ENCODE measurements at regions not wholly inside any gene's neighbourhood (a gene's known extent, or its start where the extent isn't known, plus 50 kb on each side); places are given as distances from the start of the nearest gene placed in this dataset.

DNA sequence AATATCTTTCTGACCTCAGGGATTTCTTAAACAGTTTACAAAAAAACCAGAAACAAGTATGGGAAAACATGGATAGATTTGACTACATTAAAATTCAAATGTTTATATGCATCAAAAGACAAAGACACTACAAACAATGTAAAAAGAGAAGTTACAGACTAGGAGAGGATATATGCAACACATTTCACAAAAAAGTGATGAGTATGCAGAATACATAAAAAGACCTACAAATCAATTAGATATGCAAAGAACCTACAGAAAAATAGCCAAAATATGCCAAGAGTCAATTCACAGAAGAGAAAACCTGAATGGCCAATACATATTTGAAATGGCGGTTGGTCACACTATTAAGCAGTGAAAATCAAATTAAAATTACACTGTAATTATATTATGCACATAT lies 175.0 kb downstream of the FOXD2 start:
- no peak for TF ChIP-seq ZFX (IDR thresholded peaks at IDR 0.05)
- TF ChIP-seq, protein P1, sequence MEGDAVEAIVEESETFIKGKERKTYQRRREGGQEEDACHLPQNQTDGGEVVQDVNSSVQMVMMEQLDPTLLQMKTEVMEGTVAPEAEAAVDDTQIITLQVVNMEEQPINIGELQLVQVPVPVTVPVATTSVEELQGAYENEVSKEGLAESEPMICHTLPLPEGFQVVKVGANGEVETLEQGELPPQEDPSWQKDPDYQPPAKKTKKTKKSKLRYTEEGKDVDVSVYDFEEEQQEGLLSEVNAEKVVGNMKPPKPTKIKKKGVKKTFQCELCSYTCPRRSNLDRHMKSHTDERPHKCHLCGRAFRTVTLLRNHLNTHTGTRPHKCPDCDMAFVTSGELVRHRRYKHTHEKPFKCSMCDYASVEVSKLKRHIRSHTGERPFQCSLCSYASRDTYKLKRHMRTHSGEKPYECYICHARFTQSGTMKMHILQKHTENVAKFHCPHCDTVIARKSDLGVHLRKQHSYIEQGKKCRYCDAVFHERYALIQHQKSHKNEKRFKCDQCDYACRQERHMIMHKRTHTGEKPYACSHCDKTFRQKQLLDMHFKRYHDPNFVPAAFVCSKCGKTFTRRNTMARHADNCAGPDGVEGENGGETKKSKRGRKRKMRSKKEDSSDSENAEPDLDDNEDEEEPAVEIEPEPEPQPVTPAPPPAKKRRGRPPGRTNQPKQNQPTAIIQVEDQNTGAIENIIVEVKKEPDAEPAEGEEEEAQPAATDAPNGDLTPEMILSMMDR (conservative IDR thresholded peaks at IDR 0.05): no peak
- no peak overlapping the region for H3K27ac ChIP-seq

DNA sequence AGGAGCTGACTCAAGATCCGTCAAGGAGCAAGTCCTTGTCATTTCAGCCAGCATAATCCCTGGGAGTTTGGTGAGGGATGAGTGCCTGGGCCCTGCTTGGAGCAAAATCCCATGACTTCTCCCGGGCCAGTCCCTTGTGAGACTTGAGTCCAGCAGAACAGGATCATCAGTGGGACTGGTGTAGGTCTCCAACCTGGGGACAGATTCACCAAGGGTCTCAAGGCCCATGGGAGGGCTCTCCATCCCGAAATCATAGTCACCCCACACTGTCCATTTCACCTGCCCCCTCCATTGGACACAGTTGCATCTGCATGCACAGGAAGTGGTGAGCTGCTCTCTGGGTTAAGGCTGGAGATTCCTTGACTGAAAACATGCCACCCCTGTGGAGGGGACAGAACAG lies 178.2 kb downstream of the FOXD2 start:
- TF ChIP-seq, protein P1 (conservative IDR thresholded peaks at IDR 0.05): no peak
- TF ChIP-seq ZFX (IDR thresholded peaks at IDR 0.05): no peak
- no peak overlapping the region for H3K27ac ChIP-seq

DNA sequence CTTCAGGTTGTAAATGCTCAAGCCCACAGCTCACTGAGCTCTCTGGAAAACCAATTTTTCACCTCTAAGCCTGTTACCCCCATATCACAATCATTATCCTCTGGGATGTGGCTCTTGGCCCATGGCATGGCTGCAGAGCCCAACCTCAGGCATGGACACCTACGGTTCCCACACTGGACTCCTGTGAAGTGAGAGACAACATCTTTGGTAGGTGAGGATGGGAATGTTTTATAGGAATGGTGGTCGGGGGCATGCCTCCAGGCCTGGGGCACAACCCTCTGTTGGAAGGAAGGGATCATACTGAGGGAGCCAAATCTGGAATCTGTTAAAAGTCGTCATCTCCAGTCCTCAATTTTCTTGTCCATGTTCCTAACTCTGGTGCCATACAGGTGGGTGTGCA lies 179.1 kb downstream of the FOXD2 start:
- TF ChIP-seq, protein P1 (conservative IDR thresholded peaks at IDR 0.05): no peak
- TF ChIP-seq ZFX (IDR thresholded peaks at IDR 0.05): no peak

DNA sequence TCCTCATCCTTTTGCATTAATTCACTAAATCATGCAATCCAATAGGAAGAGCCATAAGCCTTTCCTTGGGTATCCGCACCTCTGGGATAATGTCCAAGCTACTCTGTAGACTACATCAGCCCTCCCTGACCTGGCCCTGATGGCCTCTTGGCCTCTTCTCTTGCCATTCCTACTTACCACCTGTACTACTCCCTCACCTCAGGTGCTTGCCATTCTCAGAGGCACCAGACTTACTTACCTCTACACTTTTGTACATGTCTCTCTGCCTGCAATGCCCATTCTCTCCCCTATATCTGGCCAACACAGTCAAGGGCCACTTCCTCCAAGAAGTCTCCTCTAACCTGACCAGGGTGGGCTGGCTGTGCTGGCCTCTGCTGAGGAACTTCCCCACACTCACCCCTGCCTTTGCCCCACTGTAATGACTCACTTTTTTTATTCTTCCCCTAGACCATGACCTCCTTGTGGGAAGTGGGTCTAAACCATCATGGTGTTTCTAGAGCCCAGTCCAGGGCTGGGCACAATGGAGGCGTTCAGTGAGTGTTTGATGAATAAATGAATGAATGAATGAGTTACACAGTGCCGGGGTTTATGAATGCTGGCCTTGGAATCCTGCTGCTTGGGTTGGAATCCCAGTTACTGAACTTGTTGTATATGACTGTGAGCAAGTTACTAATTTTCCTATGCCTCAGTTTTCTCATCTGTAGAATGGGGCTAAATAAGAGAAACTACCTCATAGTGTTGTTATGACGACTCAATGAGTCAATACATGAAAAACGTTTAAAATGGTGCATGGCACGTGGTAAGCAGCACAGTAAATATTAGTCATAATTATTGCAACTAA lies 179.8 kb downstream of the FOXD2 start:
- no peak overlapping the region for H3K27ac ChIP-seq
- TF ChIP-seq, protein P1 (conservative IDR thresholded peaks at IDR 0.05): no peak
- TF ChIP-seq ZFX (IDR thresholded peaks at IDR 0.05): no peak

More for the DNA sequence above, 179.1 kb downstream of the FOXD2 start:
- no peak overlapping the region; the same call in 1 of the 2 replicates for H3K27ac ChIP-seq

DNA sequence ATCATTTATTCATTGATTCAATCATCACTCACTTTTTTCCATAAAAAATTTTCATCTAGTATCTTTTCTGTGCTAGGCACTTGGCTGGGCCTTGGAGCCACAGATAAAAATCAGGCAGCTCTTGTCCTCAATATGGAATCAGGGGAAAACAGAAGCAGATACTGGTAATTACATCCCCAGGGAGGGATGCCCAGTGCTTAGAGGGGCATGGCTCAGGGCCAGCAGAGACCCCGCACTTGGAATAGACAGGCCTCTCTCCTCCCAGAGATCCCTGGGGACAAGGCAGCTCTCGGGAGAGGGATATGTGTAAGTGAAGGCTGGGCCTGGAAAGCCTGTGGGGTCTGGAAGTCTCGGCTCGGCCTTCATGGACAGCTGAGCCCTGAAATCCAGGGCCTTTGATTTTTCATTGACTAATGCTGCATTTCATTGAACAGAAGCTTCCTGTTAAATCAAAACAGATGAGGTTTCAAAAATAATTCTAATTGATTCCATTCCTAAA lies 180.4 kb downstream of the FOXD2 start:
- H3K27ac ChIP-seq: no peak overlapping the region
- TF ChIP-seq, protein P1 (conservative IDR thresholded peaks at IDR 0.05): no peak
- TF ChIP-seq ZFX (IDR thresholded peaks at IDR 0.05): no peak

DNA sequence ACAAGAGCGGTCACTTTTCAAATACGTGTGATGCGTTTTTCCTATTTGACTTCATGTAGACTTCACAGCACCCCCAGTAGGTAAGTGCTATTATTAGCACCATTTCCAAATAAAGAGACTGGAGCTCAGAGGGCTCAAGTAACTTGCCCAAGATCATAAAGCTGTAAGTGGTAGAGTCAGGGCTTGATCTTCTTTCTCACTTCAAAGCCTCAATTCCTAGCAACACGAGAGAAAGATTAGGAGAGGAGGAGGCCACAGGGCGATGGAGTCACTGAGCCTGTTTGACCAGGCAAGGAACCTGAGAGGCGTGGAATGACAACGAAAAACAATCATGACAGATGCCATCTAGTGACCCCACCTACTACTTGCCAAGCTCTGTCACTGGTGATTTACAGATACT lies 181.0 kb downstream of the FOXD2 start:
- H3K27ac ChIP-seq: no peak overlapping the region
- no peak for TF ChIP-seq ZFX (IDR thresholded peaks at IDR 0.05)
- TF ChIP-seq, protein P1 (conservative IDR thresholded peaks at IDR 0.05): peak; percentile 13

DNA sequence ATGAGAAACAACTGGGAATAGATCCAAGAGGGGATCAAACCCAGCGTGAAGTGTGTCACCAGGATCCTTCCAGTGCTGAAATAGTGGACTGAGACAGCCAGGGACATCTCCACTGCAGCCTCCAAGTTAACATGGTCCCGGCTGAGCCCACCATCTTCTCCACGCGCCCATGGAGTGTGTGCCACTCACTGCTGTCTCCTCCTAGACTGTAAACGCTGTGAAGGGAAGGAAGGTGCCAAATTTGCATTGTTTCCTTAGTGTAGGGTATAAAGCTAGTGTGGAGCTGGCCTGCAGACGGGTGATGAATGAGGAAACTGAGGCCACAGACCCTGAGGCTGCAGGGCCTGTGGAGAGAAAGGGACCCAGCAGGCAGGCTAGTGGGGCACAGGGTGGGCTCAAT lies 183.6 kb downstream of the FOXD2 start:
- H3K27ac ChIP-seq: no peak overlapping the region
- TF ChIP-seq, protein P1 (conservative IDR thresholded peaks at IDR 0.05): no peak
- TF ChIP-seq ZFX (IDR thresholded peaks at IDR 0.05): no peak
